GM19467 (cell line): ENCODE measurements at regions not wholly inside any gene's neighbourhood (a gene's known extent, or its start where the extent isn't known, plus 50 kb on each side); places are given as distances from the start of the nearest gene placed in this dataset.

Source experiments
- ATAC-seq: cut with Tn5 transposase; IDR thresholded peaks from one replicate; pipeline ENCODE4 v1.9.1; 2021; ENCODE audit warnings: mild to moderate bottlenecking, moderate library complexity; ENCODE audit not compliant: unreplicated experiment

DNA sequence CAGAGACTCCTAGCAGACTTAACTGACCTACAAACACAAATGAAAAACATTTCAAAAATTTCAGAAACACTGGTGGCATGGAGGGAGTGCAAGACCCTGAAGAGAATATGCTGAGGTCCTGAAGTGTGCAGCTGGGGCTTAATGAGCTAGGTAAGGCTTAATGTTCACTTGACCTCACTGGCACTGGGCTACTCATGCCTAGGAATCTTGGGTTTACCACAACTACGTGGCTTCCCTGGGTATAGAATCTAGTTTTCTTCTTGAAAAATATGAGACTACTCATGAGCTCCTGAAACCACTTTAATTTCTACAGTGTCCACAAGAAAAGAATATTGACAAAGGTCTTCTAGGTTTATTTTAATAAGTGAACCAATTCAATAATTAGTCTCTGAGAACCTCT lies 139.8 kb downstream of the HNMT start:
- no peak for ATAC-seq

- ATAC-seq, result no peak
These were observed 141.1 kb downstream of the HNMT start for GRCh38 chr2:138105358-138105757.

- ATAC-seq, result no peak
These were observed 142.3 kb downstream of the HNMT start for GRCh38 chr2:138106606-138107005.

GRCh38 chr2:138107288-138107687 lies 143.0 kb downstream of the HNMT start:
- ATAC-seq, result no peak

DNA sequence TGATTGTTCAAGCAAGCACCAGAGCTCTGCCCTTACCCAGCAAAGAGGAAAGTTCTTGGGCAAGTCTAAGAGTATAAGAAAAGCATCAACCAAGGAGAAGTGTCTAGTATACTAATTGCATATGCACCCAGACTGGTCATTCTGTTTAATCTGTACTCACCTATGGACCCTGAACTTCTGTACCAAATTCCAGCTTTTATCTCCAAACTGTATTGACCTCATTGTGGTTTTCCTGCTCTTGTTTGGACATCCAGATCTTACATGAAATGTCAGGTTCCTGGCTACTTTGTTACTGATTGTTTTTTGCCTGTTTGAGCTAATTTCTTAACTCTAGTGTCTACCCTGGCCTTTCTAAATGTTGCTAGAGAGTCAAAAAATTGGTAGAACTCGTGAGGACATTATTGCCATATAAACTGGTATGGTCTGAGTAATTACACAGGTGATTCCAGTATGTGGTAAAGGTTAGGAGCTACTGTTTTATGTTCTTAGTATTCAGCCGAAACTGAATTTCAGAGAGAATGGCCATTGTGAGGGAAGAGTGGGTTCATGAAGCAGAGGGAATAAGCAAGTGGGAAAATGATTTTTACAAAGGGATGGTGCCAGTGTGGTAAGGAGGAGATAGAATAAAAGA lies 146.3 kb downstream of the HNMT start:
- ATAC-seq, result no peak

DNA sequence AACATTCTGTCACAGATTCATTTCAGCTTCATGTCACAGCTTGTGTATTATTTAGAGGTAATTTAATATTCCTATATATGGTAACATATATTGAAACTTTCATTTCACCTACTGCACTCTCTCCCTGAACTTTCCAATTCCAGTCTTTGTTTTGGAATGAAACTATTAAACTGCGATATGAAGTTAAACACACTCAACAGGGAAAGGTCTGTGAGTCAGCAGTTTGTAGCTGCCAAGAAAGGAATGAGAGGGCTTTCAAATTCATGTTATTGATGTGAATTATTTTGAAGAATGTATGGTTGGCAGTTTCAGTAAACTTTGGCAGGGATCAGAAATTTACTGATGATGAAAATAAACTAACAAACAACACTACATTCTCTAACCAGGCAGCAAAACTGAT lies 148.3 kb downstream of the HNMT start:
- no peak for ATAC-seq

DNA sequence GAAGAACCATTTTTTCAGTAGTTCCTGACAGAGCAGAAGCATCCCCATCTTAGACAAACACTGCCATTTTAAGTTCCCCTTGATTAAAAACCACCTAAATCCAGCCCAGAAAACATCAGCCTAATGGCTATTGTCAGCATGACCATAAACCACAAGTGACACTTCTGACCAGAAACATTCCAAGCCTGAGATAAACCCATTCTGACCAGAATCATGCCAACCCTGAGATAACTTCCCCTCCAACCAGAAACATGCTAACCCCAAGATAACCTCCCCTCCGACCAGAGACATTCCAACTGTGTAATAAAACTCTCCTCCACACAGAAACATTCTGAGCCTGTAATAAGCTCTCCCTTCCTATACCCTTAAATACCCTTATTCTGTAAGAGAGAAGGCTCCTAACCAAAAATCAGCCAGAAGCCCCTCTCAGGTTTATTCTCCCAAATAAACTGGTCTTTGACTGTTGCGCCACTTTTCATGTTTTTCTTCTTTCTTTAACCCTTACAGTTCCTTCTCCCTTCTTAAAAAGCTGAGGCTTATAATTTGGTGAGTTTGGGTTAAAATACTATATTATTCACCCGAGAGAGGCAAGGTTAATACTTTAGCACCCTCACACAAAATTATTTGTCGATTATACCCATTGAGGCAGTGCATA lies 149.7 kb downstream of the HNMT start:
- no peak for ATAC-seq

DNA sequence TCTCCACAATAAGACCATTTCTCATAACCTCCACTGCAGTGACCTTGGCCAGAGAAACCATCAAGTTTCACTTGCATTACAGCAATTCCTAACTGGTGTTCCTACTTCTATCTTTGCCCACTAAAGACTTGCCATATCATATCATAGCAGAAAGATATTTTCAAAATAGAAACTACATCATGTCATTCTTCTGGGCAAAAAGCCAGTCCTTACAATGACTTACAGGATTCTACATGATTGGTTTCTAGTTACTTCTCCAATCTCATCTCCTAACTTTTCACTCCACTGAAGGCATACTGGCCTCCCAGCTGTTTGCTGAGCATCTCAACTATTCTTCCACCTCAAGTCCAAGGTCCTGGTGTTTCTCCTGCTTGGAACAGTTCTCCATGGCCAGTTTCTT lies 151.4 kb downstream of the HNMT start:
- no peak for ATAC-seq

DNA sequence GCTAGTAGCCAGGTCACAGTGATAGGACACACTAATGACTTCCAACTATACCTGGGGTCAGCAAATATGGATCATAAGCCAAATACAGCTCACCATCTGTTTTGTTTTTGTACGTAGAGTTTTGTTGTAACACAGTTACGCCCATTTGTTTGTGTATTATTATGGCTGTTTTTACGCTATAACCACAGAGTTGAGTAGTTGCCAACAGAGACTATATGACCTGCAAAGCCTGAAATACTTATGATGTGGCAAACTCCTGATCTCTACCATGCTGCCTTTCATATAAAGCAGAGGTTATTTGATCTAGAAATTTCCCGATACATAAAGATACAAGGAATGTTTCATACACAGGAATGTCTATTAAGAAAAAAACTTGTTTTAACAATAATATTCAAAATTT lies 152.2 kb downstream of the HNMT start:
- no peak for ATAC-seq

GRCh38 chr2:138121666-138122661 lies 157.7 kb downstream of the HNMT start:
- ATAC-seq, result no peak

DNA sequence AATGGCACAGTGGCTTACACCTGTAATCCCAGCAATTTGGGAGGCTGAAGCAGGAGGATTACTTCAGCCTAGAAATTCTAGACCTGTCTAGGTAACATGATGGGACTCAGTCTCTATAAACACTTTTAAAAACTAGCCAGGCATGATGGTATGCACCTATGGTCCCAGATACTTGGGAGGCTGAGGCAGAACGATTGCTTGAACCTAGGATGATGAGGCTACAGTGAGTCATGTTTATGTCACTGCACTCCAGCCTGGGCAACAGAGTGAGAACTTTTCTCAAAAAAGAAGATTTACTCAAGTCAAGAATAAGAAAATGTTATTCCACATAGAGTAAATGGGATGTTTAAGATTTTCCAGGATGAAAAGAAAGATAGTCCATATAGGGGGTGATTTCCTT lies 158.6 kb downstream of the HNMT start:
- ATAC-seq, result no peak

- ATAC-seq, result no peak
These were observed 159.5 kb downstream of the HNMT start for GRCh38 chr2:138123741-138124140.

DNA sequence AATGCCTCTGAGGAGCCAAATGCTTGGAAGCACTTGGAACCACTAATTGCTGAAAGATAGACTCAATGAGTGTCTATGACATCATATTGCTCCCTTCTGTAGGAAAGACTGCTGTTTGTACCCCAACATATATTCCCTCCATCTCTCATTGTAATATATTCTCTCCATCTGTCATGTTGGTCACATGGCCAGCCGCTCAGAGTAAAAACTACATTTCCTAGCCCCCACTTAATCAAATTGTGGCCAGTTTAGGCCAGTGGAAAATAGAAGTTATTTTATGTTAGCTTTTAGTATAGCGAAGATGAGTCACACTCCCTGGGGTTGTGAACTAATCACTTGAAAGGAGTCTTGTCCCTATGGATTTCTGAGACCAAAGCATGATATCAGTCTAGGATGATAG lies 160.2 kb downstream of the HNMT start:
- no peak for ATAC-seq

- ATAC-seq, result no peak
These were observed 161.3 kb downstream of the HNMT start for GRCh38 chr2:138125306-138126288.

DNA sequence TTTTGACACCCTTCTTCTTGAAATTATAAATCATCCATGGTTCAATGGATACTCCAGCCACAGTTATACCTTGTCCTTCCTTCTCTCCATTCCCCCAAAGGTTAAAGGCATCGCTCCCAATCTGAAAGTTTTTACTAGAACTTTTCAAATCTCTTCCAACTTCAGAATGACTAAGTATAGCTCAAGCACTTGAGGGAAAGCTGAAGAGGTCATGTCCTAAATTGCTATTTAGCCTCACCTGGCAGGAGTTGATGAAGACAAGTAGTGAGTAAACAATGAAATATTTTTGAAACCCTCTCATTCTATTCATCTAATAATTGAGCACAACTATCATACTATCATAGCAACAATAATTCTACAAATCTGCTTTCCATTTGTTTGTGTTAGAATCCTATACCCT lies 167.8 kb downstream of the HNMT start:
- no peak for ATAC-seq

- no peak for ATAC-seq
These were observed 173.7 kb downstream of the HNMT start for GRCh38 chr2:138137949-138138348.

DNA sequence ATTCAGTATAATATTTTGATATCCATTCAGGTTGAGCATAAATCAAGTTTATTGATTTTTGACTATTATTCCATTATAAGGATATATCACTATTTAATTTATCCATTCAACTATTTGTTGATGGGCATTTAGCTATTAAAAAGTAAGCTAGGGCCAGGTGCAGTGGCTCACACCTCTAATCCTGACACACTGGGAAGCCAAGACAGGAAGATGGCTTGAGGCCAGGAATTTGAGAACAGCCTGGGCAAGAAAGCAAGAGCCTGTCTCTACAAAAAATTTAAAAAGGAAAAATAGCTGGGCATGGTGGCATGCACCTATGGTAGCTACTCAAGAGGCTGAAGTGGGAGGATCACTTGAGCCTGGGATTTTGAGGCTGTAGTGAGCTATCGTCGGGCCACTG lies 183.5 kb downstream of the HNMT start:
- ATAC-seq, result no peak

DNA sequence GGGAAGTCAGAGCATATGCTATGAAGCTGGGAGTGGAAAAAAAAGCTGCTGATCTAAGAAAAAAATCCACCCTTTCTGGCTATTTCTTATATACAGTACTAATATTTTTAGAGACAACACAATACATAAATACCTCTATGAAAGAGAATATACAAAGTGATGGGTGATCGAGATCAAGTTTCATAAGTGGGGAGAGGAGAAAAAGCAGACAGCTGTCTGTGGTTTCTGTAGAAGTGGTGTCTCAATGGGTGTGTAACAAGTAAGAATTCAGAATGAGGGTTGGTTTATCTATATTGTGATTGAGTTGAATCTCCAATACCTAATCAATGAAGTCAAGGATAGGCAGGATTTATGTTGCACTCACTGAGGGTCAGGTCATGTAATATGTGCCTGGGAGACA lies 191.0 kb downstream of the HNMT start:
- ATAC-seq, result no peak

DNA sequence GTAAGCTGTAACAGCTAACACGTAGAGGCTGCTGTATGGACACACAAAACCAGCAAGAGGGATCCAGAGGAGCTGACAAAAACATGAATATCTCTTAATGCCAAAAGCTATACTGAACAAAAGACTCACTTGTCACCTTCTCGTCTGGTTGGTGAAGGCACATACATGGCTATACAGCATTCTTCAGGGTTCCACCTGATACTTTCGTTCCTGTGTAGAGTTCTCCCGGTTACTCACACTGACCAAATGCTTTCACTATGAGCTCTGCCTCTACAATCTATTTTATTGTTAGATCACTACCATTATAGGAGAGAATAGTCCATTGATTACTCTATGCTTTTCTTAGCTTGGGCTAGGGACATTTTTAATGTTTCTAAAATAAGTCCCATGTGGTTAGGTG lies 193.1 kb downstream of the HNMT start:
- no peak for ATAC-seq

- no peak for ATAC-seq
These were observed 206.2 kb downstream of the HNMT start for GRCh38 chr2:138170485-138170884.

GRCh38 chr2:138171244-138171643 lies 207.0 kb downstream of the HNMT start:
- no peak for ATAC-seq
